ENCODE measurements at regions not wholly inside any gene's neighbourhood (a gene's known extent, or its start where the extent isn't known, plus 50 kb on each side); places are given as distances from the start of the nearest gene placed in this dataset.

GRCh38 chr5:163967268-163967667 lies 461.8 kb downstream of the MAT2B start:
- TF ChIP-seq, protein P1, sequence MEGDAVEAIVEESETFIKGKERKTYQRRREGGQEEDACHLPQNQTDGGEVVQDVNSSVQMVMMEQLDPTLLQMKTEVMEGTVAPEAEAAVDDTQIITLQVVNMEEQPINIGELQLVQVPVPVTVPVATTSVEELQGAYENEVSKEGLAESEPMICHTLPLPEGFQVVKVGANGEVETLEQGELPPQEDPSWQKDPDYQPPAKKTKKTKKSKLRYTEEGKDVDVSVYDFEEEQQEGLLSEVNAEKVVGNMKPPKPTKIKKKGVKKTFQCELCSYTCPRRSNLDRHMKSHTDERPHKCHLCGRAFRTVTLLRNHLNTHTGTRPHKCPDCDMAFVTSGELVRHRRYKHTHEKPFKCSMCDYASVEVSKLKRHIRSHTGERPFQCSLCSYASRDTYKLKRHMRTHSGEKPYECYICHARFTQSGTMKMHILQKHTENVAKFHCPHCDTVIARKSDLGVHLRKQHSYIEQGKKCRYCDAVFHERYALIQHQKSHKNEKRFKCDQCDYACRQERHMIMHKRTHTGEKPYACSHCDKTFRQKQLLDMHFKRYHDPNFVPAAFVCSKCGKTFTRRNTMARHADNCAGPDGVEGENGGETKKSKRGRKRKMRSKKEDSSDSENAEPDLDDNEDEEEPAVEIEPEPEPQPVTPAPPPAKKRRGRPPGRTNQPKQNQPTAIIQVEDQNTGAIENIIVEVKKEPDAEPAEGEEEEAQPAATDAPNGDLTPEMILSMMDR (IDR thresholded peaks at IDR 0.05 in 4 of 5, conservative IDR thresholded peaks at IDR 0.05 in 1 of 5): no peak
- TF ChIP-seq POLR2A (IDR thresholded peaks at IDR 0.05): no peak

Data from gastrocnemius medialis (tissue), 4 donors.